GM12864 (cell line): ENCODE measurements at regions not wholly inside any gene's neighbourhood (a gene's known extent, or its start where the extent isn't known, plus 50 kb on each side); places are given as distances from the start of the nearest gene placed in this dataset.
A peak's percentile ranks its signal among the peaks of the same experiment; 100 is the strongest.

ENCODE experiments used
- DNase-seq: peaks from one replicate; pipeline ENCODE4 v3.0.0-alpha.2; 2011; ENCODE audit warnings: low read depth
- H3K4me3 ChIP-seq: 2 replicates; pipeline ENCODE4 v1.5.1; 2011; ENCODE audit warnings: mild to moderate bottlenecking, low read depth, low read length, control low read depth
- TF ChIP-seq, protein P1 (sequence below): IDR thresholded peaks from 2 replicates; pipeline ENCODE4 v1.5.1; 2011; ENCODE audit warnings: low read depth, mild to moderate bottlenecking, moderate library complexity, low read length, control low read depth, inconsistent platforms; ENCODE audit errors: missing control alignments

DNA sequence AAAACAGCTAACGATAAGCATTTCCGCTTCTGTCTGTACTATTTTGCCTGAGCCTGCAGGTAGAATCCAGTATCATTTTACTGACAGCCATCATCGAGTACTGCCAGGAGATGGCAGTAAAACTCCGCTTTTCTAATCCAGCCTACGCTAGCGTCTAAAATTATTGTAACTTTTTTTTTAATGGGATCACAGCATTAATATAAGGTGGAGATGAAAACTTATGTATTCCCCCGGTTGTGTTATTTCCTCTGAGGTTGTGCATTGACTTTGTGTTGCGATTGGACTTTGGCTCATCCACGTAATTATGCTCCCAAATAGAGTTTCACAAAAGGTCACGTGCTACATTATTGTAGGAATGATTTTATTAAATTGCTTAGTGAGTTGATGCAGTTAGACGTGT is 248.1 kb downstream of the C4orf33 start:
- H3K4me3 ChIP-seq: no peak overlapping the region
- TF ChIP-seq, protein P1, sequence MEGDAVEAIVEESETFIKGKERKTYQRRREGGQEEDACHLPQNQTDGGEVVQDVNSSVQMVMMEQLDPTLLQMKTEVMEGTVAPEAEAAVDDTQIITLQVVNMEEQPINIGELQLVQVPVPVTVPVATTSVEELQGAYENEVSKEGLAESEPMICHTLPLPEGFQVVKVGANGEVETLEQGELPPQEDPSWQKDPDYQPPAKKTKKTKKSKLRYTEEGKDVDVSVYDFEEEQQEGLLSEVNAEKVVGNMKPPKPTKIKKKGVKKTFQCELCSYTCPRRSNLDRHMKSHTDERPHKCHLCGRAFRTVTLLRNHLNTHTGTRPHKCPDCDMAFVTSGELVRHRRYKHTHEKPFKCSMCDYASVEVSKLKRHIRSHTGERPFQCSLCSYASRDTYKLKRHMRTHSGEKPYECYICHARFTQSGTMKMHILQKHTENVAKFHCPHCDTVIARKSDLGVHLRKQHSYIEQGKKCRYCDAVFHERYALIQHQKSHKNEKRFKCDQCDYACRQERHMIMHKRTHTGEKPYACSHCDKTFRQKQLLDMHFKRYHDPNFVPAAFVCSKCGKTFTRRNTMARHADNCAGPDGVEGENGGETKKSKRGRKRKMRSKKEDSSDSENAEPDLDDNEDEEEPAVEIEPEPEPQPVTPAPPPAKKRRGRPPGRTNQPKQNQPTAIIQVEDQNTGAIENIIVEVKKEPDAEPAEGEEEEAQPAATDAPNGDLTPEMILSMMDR: peak; percentile 41
- no peak for DNase-seq

DNA sequence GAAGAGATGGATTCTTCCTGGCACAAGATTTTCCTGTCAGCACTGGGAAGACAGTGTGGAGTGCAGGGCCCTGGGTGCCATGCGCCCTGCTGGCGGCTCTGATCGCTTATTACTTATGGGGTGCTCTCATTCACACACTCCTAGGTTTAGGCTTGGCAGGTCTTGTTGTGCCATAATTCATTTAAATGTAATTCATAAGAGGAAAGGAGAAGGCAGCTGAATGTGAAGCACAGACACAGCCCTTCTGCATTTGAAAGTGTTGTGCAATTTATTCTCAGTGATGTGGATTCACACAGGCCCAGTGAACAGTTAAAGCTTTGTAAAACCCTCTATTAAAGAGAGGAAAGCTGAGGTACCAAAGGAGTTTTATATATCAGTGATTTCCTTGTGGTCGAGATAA is 249.7 kb downstream of the C4orf33 start:
- no peak for DNase-seq
- TF ChIP-seq, protein P1: no peak
- no peak overlapping the region for H3K4me3 ChIP-seq

DNA sequence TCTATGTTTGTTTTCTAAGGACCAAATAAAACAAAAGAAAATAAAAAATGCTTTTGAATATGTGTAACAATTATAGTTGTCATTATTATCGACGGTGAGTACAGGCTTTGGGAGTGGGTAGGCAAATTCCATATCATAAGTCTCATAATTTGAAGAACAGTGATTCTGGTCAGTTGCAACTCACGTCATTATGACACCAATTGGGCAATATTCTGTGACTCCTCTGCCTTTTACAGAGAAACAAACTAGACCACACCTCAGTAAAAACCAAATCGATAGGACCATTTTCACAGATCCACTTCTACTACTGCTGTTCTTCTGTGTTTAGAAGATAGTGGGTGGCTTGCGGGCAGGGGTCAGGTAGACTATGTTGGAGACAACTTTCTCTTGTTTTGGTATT is 250.1 kb downstream of the C4orf33 start:
- no peak for DNase-seq
- TF ChIP-seq, protein P1: no peak
- no peak overlapping the region for H3K4me3 ChIP-seq

DNA sequence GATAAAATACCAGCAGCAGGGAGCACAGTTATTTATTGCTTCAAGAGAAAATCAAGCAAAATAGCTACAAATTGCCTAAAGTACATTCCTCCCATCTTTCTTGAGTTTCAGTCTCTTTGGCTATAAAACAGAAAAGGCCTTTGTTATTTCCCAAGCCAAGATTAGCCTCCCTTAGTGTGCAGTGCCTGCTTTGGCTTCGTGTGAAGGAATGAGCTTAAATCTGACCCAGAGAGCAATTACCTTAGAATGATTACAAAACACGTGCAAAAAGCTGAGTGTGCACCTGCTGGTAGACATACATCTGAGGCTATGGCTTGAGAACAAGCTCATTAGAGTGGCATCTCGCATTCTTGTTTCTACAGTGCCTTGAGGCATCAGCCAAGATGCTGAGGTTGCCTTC is 250.8 kb downstream of the C4orf33 start:
- H3K4me3 ChIP-seq: no peak overlapping the region
- no peak for DNase-seq
- TF ChIP-seq, protein P1: no peak

DNA sequence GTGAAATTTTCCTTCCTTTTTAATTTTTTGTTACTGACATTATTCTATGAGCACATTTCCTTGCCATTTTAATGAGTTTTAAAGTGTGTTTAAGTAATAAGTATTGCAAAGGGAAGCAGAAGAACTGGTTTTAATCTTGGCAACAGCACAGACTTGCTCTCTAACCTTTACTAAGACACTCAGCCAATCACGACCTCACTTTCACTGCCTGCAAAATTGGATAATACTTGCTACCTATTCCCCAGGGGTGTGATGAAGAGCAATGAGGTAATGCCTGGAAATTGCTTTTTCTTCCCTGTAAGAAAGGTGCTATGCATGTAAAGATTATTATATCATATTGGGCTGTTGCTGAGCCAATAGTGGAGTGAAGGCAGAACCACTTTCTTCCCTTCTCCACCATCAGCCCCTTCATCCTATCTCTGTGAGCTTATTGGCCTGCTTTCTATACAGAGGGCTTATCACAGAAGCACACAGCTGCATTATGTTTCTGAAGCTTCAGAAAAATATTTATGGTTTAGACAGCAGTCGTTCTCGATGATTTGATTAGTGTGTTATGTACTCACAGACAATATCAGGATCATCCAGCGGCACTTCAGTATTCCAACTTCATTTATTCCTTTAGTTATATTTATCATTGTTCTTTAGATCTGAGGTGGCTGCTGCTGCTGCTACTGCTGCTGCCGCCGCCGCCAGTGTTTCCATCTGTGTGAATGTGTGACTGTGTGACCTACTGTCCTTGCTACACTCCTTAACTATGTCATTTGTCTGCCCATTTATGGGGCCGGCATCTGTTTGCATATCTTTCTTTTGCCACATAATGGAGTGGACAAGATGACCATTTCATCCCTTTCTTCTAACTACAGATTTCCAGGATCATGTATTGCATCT is 255.1 kb downstream of the C4orf33 start:
- TF ChIP-seq, protein P1: no peak

DNA sequence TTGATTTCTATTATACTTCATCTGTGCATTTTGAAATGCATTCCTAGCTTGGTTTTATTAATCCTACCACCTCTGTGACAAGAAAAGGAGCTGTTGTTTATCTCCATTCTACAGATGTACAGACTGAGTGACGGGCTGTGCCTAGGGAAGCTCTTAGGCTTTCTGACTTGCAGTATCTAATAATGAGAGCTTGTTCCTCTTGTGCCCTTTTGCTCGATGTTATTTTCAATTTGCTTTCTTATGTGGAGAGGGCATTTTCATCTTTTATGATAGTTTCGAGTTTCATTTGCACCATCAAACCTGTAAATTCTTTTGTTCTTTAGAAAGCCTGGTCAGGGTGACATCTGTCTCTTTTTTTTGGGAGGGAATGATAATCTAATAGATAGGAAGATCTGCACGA is 256.5 kb downstream of the C4orf33 start:
- H3K4me3 ChIP-seq: no peak overlapping the region
- no peak for DNase-seq
- TF ChIP-seq, protein P1: no peak

More for the DNA sequence above, 255.1 kb downstream of the C4orf33 start:
- no peak overlapping the region for H3K4me3 ChIP-seq
- no peak for DNase-seq

DNA sequence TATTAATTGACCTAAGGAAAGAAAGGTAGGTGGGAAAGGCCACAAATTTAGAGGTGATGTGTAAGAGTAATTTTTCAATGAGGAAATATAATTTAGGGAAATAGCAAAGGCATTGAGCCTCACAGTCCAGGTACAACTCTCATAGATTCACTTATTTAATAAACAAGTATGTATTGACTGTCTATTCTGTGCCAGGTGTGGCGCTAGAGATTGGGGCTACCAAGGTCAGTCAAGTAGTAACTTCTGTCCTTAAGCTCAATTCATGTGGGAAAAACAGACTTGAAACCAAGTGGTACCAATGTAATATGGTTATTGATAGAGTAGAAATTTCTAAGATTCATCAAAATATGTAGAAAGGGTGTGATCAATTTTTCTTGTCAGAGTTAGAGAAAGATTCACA is 257.5 kb downstream of the C4orf33 start:
- no peak for DNase-seq
- no peak overlapping the region for H3K4me3 ChIP-seq
- TF ChIP-seq, protein P1: no peak
